GM12878 (cell line): ENCODE measurements at regions not wholly inside any gene's neighbourhood (a gene's known extent, or its start where the extent isn't known, plus 50 kb on each side); places are given as distances from the start of the nearest gene placed in this dataset.

Experiments
- ETV6 ChIP-seq, 2 experiments: fragments of 450-650 bp in 1 of 2; IDR thresholded peaks in 1 of 2; conservative IDR thresholded peaks in 1 of 2; 2 replicates each; pipeline ENCODE4 v1.6.1; 2014; ENCODE audit warnings: antibody characterized with exemption in 1 of 2, borderline replicate concordance in 1 of 2, low read depth in 1 of 2, mild to moderate bottlenecking in 1 of 2, moderate library complexity in 1 of 2
- GABPA ChIP-seq: IDR thresholded peaks from 2 replicates; pipeline ENCODE4 v1.6.1; 2014; ENCODE audit warnings: antibody characterized with exemption, low read depth, mild to moderate bottlenecking, inconsistent platforms
- HDAC2 ChIP-seq: fragments of 200-600 bp; sonication (generic); IDR thresholded peaks from 2 replicates; pipeline ENCODE4 v1.6.1; 2017
- MAX ChIP-seq: IDR thresholded peaks from 2 replicates; pipeline ENCODE4 v1.6.1; 2012; ENCODE audit warnings: low read depth, low read length, improper control_type of control experiment
- MTA3 ChIP-seq: IDR thresholded peaks from 2 replicates; pipeline ENCODE4 v1.6.1; 2012; ENCODE audit warnings: low read length, inconsistent platforms, borderline replicate concordance
- NFYB ChIP-seq: IDR thresholded peaks from 2 replicates; pipeline ENCODE4 v1.6.1; 2011; ENCODE audit warnings: low read depth, mild to moderate bottlenecking, low read length, improper control_type of control experiment, moderate library complexity; ENCODE audit not compliant: insufficient read depth
- NRF1 ChIP-seq: conservative IDR thresholded peaks from 2 replicates; pipeline ENCODE4 v1.6.1; 2011; ENCODE audit warnings: mild to moderate bottlenecking, low read depth, low read length, improper control_type of control experiment
- ZBTB4 ChIP-seq: fragments of 450-650 bp; formaldehyde crosslinking; IDR thresholded peaks from 2 replicates; pipeline ENCODE4 v1.4.0; 2022; ENCODE audit warnings: mild to moderate bottlenecking, moderate library complexity
- TF ChIP-seq, protein P1 (sequence below), 3 experiments: IDR thresholded peaks in 2 of 3; conservative IDR thresholded peaks in 1 of 3; 2 replicates each; pipeline ENCODE4 v1.5.1; 2011; ENCODE audit warnings: low read depth in 3 of 3, low read length in 3 of 3, mild to moderate bottlenecking in 3 of 3, control low read depth in 2 of 3, moderate library complexity in 2 of 3, inconsistent platforms in 1 of 3, mixed read lengths in 1 of 3; ENCODE audit not compliant: control insufficient read depth in 2 of 3, insufficient read depth in 1 of 3; ENCODE audit errors: extremely low read depth in 1 of 3

DNA sequence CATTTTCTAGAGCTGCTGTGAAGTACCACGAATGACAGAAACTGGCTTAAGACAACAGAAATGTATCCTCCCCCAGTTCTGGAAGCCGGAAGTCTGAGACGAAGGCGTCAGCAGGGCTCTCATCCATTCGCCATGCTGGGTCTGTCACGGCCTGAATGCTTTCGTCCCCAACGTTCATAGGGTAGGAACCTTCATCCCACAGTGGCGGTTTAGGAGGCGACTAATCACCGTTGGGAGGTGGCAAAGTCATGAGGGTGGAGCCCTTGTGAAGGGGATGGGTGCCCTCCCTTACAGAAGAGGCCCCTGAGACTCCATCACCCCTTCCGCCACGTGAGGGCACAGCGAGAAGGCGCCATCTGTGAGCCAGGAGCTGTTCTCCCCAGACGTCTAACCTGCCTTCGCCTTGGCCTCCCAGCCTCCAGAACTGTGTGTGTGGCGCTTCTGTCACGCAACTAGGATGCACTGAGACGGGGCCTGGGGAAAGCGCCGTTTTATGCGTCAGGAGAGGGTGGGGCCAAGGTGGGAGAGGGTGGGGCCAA lies 250.3 kb downstream of the TTLL2 start:
- TF ChIP-seq NRF1 (no peak), MTA3 (no peak), MAX (no peak), GABPA (no peak), NFYB (no peak), ETV6 (conservative IDR thresholded peaks at IDR 0.05 in 1 of 2, IDR thresholded peaks at IDR 0.05 in 1 of 2; ENCODE audit: borderline replicate concordance in 1 of 2, low read depth in 1 of 2) (no peak), HDAC2 (no peak), ZBTB4 (CRISPR knock-in tag) (no peak)
- TF ChIP-seq, protein P1, sequence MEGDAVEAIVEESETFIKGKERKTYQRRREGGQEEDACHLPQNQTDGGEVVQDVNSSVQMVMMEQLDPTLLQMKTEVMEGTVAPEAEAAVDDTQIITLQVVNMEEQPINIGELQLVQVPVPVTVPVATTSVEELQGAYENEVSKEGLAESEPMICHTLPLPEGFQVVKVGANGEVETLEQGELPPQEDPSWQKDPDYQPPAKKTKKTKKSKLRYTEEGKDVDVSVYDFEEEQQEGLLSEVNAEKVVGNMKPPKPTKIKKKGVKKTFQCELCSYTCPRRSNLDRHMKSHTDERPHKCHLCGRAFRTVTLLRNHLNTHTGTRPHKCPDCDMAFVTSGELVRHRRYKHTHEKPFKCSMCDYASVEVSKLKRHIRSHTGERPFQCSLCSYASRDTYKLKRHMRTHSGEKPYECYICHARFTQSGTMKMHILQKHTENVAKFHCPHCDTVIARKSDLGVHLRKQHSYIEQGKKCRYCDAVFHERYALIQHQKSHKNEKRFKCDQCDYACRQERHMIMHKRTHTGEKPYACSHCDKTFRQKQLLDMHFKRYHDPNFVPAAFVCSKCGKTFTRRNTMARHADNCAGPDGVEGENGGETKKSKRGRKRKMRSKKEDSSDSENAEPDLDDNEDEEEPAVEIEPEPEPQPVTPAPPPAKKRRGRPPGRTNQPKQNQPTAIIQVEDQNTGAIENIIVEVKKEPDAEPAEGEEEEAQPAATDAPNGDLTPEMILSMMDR (IDR thresholded peaks at IDR 0.05 in 2 of 3, conservative IDR thresholded peaks at IDR 0.05 in 1 of 3; ENCODE audit: control insufficient read depth in 2 of 3, extremely low read depth in 1 of 3, insufficient read depth in 1 of 3, low read depth in 3 of 3, low read length in 3 of 3): no peak
